ENCODE measurements at regions not wholly inside any gene's neighbourhood (a gene's known extent, or its start where the extent isn't known, plus 50 kb on each side); places are given as distances from the start of the nearest gene placed in this dataset.

DNA sequence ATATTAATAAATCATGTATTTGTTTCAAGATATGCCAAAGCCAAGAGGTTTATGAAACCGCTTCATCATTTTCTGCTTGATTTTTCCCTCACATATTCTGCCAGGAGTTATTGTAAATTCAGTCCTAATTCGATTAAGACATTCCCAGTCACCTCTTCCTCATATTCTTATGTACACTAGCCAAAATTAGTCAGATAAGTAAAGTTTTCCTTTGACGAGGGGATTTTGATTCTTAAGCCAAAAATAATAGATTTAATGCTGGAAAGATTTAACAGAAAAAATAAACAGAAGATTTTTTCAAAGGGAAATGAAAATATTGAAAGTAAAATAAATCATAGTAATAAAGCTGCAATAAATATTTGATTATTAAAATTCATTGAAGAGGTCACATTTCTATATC is 51.0 kb upstream of the VEGFC start:
- no peak for DNase-seq

DNA sequence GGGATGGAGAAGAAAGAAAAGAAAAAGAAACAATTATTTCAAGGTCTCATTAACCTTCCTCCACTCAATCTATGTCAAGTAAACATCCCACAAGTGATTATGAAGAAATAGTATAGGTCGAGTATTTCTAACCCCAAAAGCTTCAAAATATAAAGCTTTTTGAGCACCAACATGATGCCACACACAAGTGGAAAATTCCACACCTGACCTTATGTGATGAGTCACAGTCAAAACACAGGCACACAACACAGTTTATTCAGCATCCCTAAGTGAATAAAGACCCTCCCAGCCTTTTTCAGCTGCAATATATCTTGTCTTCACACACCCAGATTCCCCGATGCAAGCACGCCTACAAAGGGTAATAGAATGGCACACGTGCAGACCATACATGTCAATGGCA is 51.7 kb upstream of the VEGFC start:
- DNase-seq = no peak

DNA sequence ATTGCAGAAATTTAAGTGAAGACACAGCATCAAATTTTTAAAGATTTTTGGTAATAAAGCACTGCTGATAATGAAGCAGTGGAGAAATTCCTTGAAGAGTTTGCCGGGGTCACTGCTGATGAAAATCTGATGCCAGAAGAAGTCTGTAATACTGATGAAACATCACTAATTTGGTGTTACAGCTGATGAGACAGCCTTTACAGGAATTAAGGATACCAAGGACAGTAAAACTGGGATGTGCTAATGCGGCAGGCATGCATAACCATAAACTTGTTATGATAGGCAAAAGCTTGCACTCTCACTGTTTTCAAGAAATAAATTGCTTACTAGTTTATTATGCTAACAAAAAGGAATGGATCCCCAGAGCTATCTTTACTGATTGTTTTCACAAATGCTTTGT is 52.9 kb upstream of the VEGFC start:
- no peak for DNase-seq

DNA sequence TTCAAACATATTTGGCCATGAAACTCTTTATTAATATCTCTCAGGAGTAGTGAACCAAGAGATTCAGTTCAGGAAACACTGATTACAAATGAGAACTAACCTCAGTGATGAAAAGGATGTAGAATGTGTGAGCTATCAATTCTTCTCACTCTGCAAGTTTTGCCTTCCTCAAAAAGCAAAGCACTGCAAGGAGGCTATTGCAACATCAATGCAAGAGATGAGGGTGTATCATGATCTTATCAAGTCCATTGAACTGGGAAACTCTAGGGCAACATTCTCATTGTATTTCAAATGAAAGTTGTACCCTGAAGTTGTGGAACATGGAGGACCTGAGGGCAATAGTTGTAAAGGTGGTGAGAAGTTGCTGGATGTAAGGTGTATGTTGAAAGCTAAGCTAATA is 56.4 kb upstream of the VEGFC start:
- DNase-seq = no peak

DNA sequence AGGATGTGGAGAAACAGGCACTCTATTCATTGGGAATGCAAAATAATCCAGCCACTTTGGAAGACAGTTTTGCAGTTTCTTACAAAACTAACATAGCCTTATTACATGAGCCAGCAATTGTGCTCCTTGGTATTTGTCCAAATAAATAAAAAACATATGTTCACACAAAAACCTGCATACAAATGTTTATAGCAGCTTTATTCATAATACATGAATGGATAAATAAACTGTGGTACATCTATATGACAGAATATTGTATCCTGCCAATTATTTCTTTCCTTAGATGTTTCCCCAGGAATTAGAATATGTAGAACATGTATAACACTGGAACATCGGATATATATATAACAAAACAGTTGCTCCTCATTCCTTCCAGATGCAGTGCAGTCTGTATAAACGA is 57.7 kb upstream of the VEGFC start:
- DNase-seq = no peak

DNA sequence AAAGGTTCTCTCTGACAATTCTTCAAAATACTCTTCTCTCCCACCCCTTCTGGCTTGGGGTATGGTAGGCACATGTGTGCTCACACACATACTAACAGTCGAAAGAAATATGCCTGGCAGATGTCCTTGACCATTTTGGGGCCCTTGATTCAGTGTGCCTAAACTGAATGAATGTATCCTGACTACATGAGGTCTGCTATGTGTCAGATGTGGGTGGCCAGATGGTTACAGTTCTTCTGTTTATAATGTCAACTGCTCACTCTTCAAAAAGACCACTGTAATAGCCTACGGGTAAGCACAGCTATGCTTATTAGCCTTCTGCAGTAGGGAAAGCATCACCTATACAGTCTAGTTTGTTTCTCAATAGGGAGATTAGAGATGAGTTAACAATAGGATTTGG is 63.7 kb upstream of the VEGFC start:
- no peak for DNase-seq

DNA sequence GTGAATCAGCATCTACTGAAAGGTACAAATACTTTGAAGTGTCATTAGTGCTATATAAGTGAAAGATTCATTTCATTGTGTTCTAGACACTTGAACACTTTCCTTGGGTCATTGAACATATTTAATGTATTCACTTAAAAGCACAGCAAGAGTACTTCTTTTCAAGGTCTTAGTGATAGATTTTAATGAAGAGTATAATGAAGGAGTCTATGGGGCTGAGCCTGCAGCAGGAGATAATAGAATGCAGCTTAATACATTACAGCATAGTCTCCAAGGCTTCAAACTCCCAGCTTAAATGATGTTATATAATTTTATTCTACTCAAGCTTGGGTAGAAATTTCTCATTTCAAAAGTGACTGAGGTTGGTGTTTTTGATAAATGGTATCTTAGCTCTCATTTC is 66.1 kb upstream of the VEGFC start:
- no peak for DNase-seq

DNA sequence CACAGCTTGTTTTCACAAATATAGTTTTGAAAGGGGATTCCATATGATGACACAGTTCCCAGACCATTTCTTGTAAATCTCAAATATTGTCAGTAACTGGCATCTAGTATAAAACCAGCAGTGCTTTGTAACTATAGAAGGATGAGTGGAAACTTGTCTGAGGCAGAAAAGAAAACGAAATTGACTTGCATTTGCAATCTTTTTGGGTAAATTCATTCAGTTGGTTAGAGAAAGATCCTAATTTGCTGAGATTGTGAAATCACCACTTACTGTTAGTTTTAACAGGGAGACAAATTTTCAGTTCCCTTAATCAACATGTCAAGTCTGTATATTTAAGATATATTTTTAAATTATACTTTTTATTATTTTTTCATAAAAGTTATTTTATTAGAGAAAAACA is 71.5 kb upstream of the VEGFC start:
- no peak for DNase-seq

DNA sequence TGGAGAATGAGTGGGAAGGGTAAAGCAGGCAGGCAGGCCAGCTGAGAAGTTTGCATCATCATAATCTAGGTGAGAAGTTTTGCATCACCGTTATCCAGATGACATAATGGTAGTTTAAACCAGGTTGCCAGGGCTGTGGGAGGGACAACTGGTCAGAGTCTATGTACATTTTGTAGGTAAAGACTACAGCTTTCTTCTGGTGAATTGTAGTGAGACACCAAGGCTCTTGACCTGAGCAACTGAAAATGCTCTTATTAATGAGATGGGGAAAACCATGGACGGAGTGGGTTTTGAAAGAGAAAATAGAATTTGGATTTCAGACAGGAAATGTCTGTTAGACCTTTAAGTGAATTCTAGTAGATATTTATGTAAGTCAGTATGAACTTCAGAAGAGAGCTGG is 76.0 kb upstream of the VEGFC start:
- no peak for DNase-seq

DNA sequence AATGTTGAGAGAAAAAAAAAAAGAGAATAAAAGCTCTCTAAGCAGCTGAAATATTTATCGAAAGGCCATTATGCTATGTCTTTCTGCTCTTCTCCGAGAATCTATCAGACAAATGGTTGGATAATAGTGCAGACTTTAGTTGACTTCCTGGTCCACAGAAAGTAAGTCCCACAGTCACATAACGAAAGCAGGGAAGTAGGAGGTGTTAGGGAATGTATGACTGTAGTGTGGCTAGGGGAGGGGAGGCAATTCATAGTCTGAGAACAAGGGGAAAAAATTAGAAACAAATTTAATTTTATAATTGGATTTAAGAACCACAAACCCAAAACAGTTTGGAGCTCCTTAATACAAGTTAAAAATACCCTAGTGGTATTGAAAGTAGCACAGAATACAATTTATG is 79.7 kb upstream of the VEGFC start:
- no peak for DNase-seq

DNA sequence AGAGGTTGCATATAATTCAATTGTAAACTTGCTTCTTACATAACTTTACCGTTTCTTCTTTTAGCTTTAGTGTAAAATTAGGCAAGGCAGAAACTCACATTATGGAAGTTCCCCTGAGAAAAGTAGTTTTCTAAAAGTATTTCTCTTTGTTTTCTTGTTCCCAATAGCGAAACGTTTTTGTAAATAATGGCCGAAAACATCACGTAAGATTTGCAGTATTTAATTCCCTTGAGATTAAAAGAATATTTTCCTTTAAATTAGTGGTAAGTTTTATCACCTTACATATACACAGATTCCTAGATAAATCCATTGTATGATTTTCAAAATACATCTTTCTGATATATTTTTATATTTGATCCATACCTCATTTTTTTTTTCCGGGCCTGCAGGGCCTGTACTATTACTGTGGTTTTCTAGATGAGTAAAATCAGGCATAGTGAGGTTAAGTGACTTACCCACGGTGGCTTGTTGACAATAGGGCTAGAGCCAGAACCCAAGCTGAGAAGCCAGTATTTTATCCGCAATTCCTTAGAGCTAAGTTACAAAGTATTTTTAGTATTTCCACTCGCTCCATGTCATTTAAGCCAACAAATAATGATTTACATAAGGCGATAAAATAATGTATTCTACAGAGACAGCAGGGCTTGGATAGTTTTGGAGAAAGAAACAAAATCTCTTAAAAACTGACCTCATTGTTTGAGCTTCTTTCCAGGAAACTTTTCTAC is 82.2 kb upstream of the VEGFC start:
- no peak for DNase-seq

DNA sequence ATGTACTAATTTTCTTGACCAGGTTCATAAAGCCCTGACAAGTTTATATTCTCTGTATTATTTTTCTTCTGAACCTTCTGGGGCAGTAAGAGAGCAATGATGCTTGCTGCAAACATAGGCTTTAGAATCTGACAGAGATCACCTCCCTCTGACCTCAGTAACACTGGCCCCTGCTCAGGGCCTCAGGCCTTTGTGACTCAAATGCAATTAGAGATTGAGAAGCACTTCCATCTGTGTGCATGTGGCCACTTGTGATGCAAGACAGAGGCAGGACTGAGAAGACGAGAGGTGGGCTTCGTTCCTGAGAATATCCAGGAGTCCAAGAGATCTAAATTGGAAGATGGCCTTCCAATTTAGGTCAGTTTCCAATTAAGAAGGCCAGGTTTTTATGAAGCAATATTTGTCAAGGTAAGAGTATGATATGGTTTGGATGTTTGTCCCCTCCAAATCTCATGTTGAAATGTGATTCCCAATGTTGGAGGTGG is 82.8 kb upstream of the VEGFC start:
- no peak for DNase-seq

DNA sequence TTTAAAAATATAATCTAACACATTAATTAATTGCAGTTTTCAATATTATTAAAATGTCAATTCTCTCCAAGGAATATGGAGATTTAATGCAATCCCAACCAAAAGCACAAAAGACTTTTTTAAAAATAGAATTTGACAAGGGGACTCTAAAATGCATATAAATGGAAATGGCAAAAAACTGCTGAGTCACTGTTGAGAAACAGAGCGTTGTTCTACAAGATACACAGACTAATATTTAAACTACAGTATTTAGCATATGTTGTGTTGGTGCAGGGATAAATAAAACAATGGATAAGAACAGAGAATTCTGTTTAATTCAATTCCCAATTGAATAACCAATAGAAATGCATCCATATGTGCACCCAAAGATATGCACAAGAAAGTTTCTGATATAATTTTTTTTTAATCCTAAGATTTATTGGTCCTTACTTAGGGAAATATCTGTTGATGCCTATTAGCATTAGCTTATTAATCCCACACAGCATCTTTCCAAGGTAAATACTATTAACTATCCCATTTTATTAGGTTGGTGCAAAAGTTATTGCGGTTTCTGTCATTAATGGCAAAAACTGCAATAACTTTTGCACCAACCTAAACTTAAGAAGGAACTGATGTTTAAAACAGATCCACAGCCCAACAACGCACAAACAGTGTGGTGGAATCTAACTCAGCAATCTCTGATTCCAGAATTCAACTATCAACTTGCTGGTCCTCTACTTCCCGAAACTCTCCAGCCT is 86.8 kb upstream of the VEGFC start:
- no peak for DNase-seq

DNA sequence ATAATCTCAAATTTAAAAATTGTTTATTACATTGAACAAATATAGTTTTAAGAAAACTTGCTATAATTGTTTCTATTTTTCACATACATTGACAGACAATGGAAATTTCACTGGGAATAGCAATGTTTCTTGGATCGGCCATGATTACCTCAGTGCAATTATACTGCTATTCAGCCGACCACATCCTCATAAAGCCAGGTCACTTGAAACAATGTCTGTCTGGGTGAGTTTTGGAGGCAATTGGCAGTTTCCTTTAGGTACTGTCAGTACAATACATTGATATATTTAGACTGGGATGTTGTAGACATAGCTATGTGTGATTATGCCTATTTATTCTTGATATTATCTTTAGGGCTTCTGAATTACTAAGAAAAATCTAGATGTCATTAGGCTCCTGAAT is 89.5 kb upstream of the VEGFC start:
- no peak for DNase-seq

DNA sequence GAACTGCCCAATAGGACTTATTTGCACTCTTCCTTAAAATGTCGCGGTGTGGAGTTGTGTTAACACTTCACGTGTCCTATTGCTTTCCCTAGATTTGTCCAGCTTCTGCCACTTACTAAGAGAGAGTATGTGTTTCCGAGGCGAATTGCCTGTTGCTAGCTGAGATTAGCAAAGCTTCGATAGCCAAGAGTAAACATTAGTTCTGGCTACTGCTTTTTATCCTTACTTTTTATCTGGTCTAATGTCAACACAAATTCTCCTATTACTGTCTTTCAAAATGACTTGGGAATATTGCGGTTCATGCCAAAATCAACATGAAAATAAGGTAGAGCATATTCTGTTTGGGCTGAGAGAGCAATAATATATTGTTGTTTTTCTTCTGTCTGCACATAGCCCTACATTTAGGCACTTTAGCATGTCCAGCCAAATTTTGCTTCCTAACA is 90.4 kb upstream of the VEGFC start:
- no peak for DNase-seq

DNA sequence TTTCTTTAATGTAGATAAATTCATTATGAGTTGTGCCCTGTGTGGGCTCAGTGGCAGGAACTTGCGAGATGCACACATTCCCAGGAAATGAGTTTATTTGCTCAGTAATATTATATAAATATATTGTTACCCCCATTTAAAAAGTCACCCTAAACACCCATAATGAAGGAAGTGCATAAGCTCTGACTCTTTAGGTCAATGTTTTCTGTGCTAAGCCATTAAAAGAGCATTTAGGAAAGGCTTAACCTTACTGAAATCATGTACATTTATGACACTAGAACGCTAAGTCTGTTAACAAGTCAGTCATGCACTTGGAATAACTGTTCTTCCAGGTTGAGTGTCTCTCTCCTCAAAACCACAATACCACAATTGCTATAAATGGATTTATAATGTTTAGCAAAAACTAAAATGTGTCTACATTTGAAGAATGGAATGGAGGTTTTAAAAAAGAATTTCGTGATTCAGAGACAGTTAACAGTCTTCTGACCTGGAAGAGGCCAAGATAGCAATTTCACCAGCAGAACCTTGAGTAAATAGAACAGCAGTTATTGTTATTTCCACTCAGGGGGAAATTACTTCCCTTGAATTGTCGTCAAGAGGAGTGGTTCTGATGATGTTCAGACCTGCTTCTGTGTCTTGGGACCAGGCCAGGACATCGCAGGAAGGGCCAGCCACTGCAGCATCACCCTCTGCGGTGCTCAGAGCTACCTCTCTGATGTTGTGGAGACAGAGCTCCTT is 91.1 kb upstream of the VEGFC start:
- no peak for DNase-seq

DNA sequence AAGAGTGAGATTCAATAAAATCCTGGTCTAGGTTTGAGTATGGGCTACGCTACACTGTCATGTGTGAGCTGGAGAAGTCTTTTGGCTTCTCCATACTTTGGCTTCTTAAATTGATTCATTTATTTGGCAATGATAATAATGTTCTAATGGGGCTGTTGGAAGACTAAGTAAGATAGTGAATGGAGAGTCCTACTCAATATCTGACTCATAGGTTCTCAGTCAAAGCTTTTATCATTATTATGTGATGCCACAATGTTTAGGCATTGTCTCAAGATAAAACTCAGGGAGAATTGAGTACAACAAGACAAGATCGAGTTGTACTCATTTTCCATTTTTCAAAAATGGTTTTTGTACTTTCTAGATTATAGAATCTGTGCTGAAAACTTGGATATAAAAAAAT is 92.5 kb upstream of the VEGFC start:
- no peak for DNase-seq

DNA sequence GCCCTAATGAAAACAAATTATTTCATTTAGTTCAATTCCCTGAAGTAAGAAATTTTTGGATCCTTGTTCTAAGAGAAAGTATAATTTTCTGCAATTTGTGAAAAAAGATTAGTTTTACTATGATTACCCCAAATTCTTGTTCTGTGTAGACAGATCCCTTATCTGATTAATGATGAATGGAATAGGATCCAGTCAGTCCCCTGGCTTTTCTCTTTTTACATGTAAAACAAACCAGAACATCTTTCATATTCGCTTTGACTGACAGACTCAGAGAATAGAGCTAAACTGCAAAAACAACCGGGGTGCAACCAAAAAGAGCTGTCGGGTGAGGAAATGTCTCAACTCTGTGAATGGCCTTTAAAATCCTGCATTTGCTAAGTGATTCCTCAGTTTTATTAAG is 93.4 kb upstream of the VEGFC start:
- DNase-seq = no peak

DNA sequence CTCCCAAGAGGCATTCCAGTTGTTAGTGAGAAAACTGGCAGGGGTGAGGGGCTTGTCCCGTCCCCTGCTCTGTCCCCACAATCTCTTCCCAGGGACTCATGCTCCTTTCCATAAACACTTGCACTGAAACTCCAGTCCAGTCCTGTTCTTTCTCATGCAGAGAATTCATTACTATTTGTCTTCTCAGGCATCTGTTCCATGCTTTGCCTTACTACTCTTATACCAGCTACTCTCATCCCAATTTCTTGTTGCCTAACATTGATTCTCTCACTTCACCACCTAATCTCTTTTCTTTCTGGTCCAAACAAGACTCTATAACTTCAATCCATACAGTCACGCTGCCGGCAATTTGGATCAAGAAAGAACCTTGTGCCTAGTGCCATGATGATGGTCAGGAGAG is 97.1 kb upstream of the VEGFC start:
- no peak for DNase-seq

DNA sequence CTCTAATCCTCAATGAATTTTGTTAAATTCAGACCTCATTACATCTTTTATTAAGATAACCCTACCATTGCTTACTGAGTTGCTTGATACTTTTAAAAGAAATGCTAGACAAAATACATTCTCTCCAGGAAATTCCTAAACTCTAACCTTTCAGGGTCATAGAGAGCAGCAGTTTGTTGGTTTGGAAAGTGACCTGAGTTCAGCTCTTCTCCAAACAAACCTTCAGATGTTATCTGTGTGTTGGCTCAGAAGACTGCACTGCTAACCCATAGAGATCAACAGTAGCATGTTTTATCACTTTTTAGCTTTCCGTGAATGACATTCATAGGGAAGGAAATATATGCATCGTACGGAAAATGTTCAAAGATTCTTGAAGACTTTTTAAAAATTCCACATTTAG is 101.8 kb upstream of the VEGFC start:
- DNase-seq = no peak

DNA sequence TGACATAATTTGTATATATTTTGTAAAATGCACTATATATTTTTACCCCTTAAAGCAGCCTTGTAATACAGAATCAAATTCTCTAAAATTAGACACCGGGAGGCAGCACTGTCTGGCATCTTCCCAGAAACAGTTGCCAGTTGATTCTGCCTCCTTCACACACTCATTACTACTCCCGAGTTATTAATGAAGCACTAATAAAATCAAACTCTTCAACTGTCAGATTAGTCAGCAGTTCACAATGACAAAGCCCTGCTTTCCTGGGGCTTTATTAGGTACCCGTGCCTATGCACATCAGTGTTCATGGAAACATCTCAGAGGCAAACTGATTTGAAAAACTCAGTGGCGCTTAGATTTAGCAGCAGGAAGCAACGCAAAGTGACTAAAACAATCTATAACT is 103.5 kb upstream of the VEGFC start:
- no peak for DNase-seq

DNA sequence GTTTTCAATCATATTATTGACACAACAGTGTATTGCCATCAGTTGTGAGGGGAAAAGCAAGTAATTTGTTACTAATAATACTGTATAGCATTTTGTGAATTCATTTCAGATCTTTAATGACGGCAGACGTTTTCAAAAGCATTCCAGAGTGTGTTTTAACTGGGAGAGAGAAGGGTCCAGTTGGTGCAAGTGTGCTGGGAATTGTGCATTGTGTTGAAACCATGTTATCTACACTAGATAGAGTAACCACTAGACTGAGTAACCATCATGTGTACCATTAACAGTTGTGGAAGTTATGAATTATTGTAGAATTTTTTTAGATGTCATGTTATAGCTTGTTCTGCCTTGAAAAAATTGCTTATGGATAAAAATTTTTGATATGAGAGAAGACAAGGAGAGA is 104.5 kb upstream of the VEGFC start:
- DNase-seq = no peak

DNA sequence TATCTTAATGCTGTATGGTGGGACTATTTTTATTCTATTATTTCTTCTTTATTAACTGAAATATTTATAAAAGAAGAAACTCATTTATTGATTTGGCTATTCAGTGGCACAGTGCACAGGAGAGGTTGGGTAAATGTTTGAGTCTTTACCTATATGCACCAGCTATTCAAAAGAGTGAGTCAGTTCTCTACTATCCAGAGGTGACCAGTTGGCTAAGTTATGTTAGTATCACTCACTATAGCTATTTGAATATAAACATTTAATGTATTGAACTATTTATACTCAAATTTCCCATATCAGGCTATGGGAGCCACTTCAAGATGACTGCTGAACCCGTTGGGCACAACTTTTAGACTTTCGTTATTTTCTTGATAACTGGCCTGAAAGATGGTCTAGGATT is 106.1 kb upstream of the VEGFC start:
- no peak for DNase-seq

Measured in T-helper 1 cell (primary cell).